Cardiac muscle cell (in vitro differentiated cells and primary cell): ENCODE measurements at regions not wholly inside any gene's neighbourhood (a gene's known extent, or its start where the extent isn't known, plus 50 kb on each side); places are given as distances from the start of the nearest gene placed in this dataset.
"Not testable (repeated sequence)": the region's sequence is repeated elsewhere in the genome, so short reads cannot be mapped to it uniquely, and the experiment has no call there.

Experiments
- DNase-seq, 2 donors: peaks; one replicate each; pipeline versions ENCODE4 v3.0.0 to v3.0.0-alpha.2; 2010 to 2017; ENCODE audit warnings: low read depth in 1 of 2, low spot score in 1 of 2
- H3K27ac ChIP-seq: fragments of 200-600 bp; sonication (generic); 2 replicates; pipeline ENCODE4 v1.5.1; 2016
- H3K27me3 ChIP-seq: fragments of 200-600 bp; sonication (generic); 2 replicates; pipeline ENCODE4 v1.6.0; 2016; ENCODE audit warnings: control low read depth
- H3K36me3 ChIP-seq: fragments of 200-600 bp; sonication (generic); 2 replicates; pipeline ENCODE4 v1.5.1; 2016; ENCODE audit warnings: control low read depth
- H3K4me1 ChIP-seq: fragments of 200-600 bp; sonication (generic); 2 replicates; pipeline ENCODE4 v1.8.1; 2017; ENCODE audit warnings: low read depth, mild to moderate bottlenecking, mixed run types
- H3K4me3 ChIP-seq: fragments of 200-600 bp; sonication (generic); 2 replicates; pipeline ENCODE4 v1.5.1; 2016; ENCODE audit warnings: mild to moderate bottlenecking
- H3K9me3 ChIP-seq: fragments of 200-600 bp; sonication (generic); 2 replicates; pipeline ENCODE4 v1.5.1; 2017; ENCODE audit warnings: low read depth, mild to moderate bottlenecking, control low read depth
- TF ChIP-seq, protein P1 (sequence below): IDR thresholded peaks from 2 replicates; pipeline ENCODE4 v1.5.1; 2012; ENCODE audit warnings: low read depth, mild to moderate bottlenecking, low read length

GRCh38 chr2:90039093-90039492, 1347.6 kb downstream of the RPIA start:
- H3K4me3 ChIP-seq, H3K9me3 ChIP-seq, H3K27me3 ChIP-seq, H3K4me1 ChIP-seq, H3K36me3 ChIP-seq, DNase-seq, H3K27ac ChIP-seq: not testable (repeated sequence)

DNA sequence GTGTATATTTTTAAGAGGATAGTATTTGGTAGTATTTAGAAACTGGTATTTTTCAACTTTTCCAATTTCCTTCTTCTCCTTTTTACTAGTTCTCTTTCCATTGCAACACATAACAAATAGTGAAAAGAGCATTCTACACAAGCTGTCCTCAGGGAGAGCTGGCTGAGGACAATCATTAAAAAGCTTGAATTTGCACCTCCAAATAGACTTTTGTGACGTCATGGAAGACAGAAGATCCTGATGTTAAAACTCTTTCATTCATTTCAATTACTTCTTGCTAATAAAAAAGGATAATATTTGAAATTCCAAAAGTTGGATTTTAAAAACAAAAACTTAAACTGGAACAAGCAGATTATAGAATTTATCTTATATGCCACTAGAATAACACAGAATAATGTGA, 1356.3 kb downstream of the RPIA start:
- H3K9me3 ChIP-seq, H3K27ac ChIP-seq, H3K4me3 ChIP-seq, H3K36me3 ChIP-seq, H3K4me1 ChIP-seq, H3K27me3 ChIP-seq, DNase-seq: not testable (repeated sequence)

GRCh38 chr2:90052113-90052631, 1360.7 kb downstream of the RPIA start:
- H3K9me3 ChIP-seq, H3K4me1 ChIP-seq, H3K27ac ChIP-seq, H3K36me3 ChIP-seq, DNase-seq, H3K27me3 ChIP-seq, H3K4me3 ChIP-seq: not testable (repeated sequence)

GRCh38 chr2:90069290-90069894, 1377.9 kb downstream of the RPIA start:
- peak; percentile 11 to 45 for DNase-seq
- Histone ChIP-seq H3K27me3 (no peaks in the 10 kb centered on the region), H3K36me3 (no peaks in the 10 kb centered on the region), H3K27ac (no peak overlapping the region), H3K9me3 (no peaks in the 10 kb centered on the region), H3K4me3 (no peak overlapping the region), H3K4me1 (no peaks in the 10 kb centered on the region)
- TF ChIP-seq, protein P1, sequence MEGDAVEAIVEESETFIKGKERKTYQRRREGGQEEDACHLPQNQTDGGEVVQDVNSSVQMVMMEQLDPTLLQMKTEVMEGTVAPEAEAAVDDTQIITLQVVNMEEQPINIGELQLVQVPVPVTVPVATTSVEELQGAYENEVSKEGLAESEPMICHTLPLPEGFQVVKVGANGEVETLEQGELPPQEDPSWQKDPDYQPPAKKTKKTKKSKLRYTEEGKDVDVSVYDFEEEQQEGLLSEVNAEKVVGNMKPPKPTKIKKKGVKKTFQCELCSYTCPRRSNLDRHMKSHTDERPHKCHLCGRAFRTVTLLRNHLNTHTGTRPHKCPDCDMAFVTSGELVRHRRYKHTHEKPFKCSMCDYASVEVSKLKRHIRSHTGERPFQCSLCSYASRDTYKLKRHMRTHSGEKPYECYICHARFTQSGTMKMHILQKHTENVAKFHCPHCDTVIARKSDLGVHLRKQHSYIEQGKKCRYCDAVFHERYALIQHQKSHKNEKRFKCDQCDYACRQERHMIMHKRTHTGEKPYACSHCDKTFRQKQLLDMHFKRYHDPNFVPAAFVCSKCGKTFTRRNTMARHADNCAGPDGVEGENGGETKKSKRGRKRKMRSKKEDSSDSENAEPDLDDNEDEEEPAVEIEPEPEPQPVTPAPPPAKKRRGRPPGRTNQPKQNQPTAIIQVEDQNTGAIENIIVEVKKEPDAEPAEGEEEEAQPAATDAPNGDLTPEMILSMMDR: peak; percentile 40

DNA sequence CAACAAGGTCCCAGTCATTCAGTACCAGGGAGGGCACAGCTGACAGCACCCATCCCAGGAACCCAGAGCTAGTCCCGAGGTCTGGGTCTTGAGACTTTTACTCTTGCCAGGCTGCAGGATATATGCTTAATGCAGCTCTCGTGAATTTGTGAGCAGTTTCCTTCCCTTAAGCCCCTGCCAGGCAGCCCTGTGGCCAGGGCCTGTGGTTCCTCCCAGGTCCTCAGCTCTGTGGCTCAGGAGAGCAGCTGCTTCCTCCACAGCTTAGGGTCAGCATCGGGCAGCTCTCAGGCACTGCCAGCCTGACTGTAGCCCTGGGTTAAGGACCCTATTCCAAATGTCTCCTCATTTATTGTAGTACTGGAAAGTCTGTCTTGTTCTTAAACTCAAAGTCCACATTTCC, 1384.8 kb downstream of the RPIA start:
- no peak overlapping the region for H3K27ac ChIP-seq
- H3K9me3 ChIP-seq: no peaks in the 10 kb centered on the region
- H3K4me3 ChIP-seq: no peak overlapping the region
- DNase-seq: no peak
- TF ChIP-seq, protein P1: no peak
- no peaks in the 10 kb centered on the region for H3K27me3 ChIP-seq
- H3K4me1 ChIP-seq: no peaks in the 10 kb centered on the region
- H3K36me3 ChIP-seq: no peaks in the 10 kb centered on the region

DNA sequence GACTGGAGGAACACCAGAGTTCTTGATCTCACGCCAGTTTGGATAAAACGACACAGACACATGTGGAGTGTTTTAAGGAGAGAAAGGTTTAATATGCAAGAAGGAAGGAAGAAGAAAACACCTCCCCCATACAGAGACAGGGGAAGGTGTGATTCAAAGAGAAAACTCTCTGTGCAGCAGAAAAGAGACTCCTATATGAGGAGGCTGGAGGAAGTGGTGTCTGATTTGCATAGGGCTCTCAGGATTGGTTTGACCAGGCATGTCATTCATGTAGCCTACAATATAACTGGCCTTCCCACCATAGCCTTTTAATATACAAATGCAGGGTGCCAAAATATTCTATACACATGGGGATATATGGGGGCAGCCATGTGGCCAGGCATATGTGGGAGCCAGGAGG, 1386.5 kb downstream of the RPIA start:
- no peaks in the 10 kb centered on the region for H3K36me3 ChIP-seq
- no peaks in the 10 kb centered on the region for H3K4me1 ChIP-seq
- H3K27me3 ChIP-seq: no peaks in the 10 kb centered on the region
- no peak overlapping the region for H3K27ac ChIP-seq
- no peak overlapping the region for H3K4me3 ChIP-seq
- TF ChIP-seq, protein P1: no peak
- no peaks in the 10 kb centered on the region for H3K9me3 ChIP-seq
- DNase-seq: no peak

DNA sequence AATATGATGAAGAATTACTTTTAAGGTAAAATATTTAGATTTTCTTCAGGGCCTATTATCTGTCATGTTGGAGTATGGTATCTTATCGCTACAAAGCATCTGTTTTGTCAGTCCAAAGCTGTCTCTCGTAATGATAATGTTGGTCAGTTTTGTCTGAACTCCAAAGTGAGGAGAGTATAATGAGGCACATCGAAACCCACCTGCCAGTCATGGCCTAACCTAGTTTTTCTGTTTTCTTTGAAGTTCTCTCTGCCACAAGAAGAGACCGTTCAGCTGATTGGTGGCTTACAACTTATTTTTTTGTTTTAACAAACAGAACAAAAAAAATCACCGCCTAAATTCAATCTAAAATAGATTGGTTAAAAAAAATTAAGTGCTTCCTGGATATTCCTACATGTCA, 1387.9 kb downstream of the RPIA start:
- Histone ChIP-seq H3K9me3 (no peaks in the 10 kb centered on the region), H3K36me3 (no peaks in the 10 kb centered on the region), H3K27ac (no peak overlapping the region), H3K4me3 (no peak overlapping the region), H3K27me3 (no peaks in the 10 kb centered on the region), H3K4me1 (no peaks in the 10 kb centered on the region)
- no peak for DNase-seq
- TF ChIP-seq, protein P1: no peak

GRCh38 chr2:90087792-90088191, 1396.3 kb downstream of the RPIA start:
- not testable (repeated sequence) for H3K9me3 ChIP-seq, DNase-seq, H3K27ac ChIP-seq, H3K27me3 ChIP-seq, H3K4me3 ChIP-seq, H3K4me1 ChIP-seq, H3K36me3 ChIP-seq

DNA sequence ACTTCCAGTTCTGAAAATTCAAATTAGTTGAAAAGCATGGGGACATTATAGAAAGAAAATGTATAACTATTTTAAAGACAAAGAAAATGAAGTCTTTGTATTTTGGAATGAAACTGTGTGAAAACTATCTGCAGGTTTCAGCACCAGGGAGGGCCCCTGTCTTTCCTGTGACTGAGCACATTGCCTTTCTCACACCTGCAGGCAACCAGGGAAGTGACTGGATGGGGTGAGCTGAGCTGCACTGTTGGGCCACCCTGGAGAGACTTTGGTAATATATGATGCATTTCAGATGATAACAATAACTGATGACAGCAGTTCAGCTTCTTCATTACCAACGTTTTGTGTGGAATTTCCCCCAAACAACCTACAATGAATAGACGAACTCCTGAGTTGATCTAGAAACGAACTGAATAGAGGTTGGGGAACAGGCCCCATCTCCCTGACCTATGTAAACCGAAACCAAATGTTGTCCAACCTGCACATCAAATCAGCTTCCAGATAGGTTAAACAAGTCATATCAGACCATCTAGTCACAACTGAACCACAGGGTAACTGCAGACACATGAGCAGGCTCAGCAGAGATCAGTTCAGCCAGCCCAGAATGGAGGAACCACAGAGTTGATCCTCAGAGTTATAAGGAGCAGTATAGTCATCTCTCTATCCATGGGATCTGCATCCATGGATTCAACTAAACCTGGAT, 1402.2 kb downstream of the RPIA start:
- H3K36me3 ChIP-seq, H3K4me3 ChIP-seq, DNase-seq, H3K27me3 ChIP-seq, H3K27ac ChIP-seq, H3K4me1 ChIP-seq, H3K9me3 ChIP-seq: not testable (repeated sequence)

DNA sequence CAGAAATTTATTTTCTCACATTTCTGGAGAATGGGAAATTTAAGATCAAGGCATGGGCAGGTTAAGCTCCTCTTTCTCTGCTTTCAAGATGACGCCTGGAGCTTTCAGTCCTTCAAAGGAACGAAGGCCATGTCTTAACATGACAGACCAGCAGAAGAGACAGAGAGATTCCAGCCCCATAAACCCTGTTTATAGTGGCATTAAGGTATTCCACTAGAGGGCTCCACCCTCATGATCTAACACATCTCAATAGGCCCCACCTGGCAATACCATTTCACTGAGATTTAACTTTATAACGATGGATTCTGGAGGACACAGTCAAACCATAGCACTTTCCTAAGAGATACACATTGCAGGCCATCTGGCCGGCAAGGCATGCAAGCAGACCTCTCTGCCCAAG, 1406.1 kb downstream of the RPIA start:
- DNase-seq, H3K27me3 ChIP-seq, H3K36me3 ChIP-seq, H3K9me3 ChIP-seq, H3K4me1 ChIP-seq, H3K4me3 ChIP-seq, H3K27ac ChIP-seq: not testable (repeated sequence)
